T1000 (cell line): ENCODE measurements at regions not wholly inside any gene's neighbourhood (a gene's known extent, or its start where the extent isn't known, plus 50 kb on each side); places are given as distances from the start of the nearest gene placed in this dataset.
A peak's percentile ranks its signal among the peaks of the same experiment; 100 is the strongest.
"Not testable (repeated sequence)": the region's sequence is repeated elsewhere in the genome, so short reads cannot be mapped to it uniquely, and the experiment has no call there.

Experiments
- DNase-seq: peaks from one replicate; lab custom pipeline; 2025; ENCODE audit warnings: mixed read lengths; lab: John Stamatoyannopoulos, UW

GRCh38 chr5:57396701-57397100 lies 85.9 kb downstream of the ACTBL2 start:
- DNase-seq, result no peak

DNA sequence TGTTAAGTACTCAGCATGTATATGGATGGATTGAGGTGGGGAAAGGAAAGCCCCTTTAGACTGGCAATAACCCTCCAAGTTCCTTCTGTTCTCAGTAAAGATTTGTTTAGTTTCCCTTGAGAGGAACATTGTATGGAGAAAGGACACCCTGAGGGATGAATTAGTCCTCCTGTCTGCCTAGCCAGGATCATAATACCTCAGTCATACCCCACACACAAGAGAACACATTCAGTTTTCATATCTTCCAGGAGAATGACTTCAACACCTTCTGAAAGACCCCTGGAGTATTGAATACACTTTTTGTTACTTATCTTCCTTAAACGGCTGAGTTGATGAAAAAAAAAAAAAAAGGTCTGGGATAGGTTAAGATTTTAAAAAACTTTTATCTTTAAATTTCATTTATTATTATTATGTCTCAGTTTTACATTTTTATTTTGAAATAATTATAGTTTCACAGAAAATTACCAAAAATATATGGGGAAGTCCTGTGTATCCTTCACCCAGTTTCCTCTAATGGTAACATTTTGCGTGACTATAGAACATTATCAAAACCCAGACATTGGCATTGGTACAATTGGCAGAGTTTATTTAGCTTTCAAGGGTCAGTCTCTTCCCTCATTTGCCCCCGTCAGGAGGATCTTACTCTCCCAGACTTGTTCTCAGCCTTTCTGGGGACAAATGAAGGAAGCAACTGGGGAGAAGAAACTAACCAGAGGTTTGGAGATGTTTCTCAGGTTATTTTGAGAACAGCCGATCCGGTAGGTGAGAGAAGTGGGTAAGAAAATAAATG lies 88.0 kb downstream of the ACTBL2 start:
- no peak for DNase-seq

DNA sequence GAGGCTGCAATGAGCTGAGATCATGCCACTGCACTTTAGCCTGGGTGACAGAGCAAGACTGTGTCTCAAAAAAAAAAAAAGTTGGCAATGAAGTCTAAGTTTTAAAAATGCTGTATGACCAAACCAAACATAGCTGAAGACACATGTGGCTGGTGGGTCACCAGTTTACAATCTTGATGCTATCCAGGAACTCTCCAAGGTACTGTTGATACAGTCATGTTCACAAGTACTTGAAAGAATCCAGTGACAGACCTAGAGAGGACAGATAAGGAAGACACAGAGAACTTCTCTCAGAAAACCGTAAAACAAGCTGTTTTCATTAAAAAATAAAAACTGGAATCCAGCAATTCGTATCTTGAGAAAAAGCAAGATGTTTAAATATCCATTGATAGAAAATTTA lies 95.7 kb downstream of the ACTBL2 start:
- DNase-seq, result no peak

DNA sequence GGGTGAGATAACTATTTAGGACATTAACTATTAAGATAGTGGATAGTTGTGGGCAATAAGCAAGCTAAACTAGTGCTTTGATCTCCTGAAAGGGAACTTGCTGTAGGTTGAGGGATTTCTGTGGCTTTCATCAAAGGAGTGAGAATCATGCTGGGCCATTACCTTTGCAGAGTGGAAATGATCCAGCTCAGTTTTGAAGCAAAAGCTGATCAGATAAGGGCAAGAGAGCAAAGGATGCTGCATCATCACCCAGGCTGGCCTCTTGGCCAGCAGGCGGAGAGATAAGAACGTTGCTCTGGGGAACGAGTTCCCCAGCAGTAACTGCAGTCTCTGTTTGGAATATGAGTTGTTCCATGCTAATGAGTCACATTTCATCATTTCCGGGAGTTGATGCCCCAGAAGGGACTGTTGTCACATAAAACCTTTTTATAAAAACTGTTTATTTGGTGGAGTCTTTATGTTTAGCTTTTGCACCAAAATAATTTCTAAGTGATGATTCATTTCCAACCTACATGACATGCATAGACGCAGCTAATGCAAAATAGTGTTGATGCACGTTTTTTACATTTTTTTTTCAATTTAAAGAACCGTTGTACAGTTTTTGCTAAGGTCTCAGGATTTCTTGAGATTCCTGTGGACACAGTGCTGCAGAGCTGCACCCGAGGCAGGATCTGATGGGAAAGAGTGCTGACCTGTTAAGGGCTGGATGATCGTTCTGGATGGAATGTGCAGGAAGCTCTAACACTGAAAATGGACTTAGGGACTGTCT lies 99.3 kb downstream of the ACTBL2 start:
- peak; percentile 43 for DNase-seq

- no peak for DNase-seq
These were observed 100.0 kb downstream of the ACTBL2 start for GRCh38 chr5:57382655-57383054.

- DNase-seq, result no peak
These were observed 112.2 kb downstream of the ACTBL2 start for GRCh38 chr5:57370376-57370775.

DNA sequence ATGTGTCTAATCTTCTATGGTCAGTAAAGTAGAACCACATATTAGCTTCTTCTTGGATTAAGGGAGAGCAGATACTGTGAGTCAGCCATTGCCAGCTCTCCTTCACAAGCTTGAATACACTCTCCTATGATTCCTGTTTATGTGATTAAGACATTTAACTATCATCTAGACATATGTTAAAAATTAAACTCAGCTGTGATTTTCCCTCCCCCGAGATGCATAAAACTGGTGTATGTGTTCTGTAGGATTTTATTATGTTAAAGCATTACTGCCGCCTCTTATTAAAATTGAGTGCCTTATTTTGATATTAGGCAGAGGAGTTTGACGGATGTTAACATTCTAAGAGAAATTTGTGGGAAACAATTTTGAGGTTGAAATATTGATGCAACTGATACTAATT lies 114.6 kb downstream of the ACTBL2 start:
- DNase-seq, result no peak

- no peak for DNase-seq
These were observed 115.9 kb downstream of the ACTBL2 start for GRCh38 chr5:57366744-57367143.

DNA sequence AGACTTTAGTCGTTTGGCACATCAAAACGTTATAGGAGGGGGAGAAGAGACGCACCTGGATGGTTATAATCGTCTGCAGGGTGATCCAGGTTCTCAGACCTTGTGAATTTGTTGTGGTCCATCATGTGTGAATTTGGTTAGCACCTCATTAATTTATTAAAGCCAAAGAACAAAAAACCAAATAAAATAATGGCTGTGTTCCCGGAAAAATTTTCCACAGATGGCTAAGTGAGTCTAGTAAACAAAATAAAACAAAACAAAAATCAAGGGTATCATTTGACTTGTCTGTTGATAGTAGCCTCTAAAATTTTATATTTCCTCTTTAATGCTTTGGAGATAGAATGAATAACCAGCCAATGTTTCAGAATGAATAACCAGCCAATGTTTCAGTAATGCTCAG lies 119.7 kb downstream of the ACTBL2 start:
- no peak for DNase-seq

DNA sequence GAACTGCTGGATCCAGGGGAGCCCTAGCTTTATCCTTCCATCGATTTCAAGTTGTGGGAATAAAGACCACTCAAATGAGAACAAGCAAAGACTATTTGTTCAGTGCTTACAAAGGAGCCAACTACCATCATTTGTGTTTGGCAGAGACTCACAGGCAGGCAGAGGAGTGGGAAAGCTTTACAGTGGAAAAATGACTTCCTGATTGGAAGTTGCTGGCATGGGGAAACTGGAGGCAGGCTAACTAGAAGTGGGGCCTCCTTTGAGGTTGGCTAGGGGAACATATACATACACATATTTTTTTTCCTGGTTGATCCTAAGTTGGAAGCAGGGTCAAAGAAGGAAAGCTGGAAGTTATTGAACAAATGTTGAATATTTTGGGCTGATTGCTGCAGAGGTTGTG lies 121.7 kb downstream of the ACTBL2 start:
- no peak for DNase-seq

- no peak for DNase-seq
These were observed 123.6 kb downstream of the ACTBL2 start for GRCh38 chr5:57358796-57359592.

DNA sequence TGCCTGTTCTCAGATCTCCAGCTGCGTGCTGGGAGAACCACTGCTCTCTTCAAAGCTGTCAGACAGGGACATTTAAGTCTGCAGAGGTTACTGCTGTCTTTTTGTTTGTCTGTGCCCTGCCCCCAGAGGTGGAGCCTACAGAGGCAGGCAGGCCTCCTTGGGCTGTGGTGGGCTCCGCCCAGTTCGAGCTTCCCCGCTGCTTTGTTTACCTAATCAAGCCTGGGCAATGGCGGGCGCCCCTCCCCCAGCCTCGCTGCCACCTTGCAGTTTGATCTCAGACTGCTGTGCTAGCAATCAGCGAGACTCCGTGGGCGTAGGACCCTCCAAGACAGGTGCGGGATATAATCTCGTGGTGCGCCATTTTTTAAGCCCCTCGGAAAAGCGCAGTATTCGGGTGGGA lies 125.8 kb downstream of the ACTBL2 start:
- not testable (repeated sequence) for DNase-seq

GRCh38 chr5:57349214-57349613 lies 133.4 kb downstream of the ACTBL2 start:
- DNase-seq, result no peak

DNA sequence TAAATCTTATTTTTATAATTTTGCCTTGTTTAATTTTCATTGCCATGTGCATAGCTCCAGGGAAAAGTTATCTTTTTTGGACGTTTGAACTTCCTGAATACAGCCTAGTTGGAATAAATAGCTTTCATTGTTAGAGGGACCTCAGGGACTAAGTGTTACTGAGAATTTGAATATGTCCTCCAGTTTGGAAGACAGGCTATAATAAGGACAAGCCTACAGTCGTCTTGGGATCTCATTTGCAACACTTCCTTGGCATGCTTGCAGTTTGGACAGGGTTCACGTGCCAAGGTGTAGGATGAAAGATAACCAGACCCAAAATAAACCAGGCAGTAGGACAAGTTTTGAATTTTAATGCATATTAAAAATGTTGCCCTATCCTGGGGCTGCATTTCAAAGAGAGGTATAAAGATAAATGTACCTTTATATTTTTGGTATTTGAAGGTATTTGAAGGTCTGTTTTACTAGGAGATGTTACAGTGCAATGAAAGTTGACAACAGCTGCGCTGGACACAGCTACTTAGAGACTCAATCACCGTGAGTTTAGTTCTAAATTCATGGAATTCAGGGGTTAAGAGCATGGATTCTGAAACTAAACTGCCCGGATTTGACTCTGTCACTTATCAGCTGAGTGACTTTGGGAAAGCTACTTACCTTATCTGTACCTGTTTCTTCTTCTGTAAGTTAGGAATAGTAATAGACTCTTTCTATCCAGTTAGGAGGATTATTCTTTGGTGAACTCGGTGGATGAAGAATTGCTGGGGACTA lies 134.1 kb downstream of the ACTBL2 start:
- DNase-seq, result no peak

DNA sequence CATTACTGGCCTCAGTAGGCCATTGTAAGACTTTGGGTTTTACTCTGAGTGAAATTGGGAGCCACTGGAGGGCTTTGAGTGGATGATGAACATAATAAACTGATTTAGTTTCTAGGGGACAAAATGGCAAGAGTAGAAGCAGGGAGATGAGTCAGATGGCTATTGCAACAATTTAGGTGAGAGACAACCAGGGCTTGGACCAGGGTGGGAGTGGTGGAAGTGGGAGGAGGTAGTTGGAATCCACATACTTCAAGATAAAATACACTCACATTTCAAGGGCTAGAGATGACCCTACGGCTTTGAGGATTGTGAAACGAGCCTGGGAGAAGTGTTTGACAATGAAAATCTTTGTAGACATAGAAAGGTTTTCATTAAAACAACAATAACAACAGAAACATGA lies 136.3 kb downstream of the ACTBL2 start:
- DNase-seq, result no peak

- no peak for DNase-seq
These were observed 141.1 kb downstream of the ACTBL2 start for GRCh38 chr5:57341380-57341979.

DNA sequence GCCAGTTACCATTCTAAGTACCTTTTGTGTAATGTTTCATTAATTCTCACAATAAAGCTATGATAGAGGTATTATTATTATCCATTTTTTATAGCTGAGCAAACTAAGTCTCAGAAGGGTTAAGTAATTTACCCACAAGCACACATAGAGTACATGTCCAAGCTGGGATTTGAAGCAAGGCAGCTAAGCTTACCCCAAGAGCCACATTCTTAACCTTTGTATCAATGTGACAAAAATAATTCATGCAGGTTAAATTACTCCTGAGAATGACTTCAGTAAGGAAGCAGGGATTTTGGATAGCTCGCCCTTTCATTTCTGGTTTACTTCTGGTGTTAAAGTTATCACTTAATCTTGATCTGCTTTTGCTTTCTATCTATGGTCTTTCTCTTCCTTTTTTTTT lies 141.9 kb downstream of the ACTBL2 start:
- DNase-seq, result no peak

- no peak for DNase-seq
These were observed 143.1 kb downstream of the ACTBL2 start for GRCh38 chr5:57339521-57339920.

DNA sequence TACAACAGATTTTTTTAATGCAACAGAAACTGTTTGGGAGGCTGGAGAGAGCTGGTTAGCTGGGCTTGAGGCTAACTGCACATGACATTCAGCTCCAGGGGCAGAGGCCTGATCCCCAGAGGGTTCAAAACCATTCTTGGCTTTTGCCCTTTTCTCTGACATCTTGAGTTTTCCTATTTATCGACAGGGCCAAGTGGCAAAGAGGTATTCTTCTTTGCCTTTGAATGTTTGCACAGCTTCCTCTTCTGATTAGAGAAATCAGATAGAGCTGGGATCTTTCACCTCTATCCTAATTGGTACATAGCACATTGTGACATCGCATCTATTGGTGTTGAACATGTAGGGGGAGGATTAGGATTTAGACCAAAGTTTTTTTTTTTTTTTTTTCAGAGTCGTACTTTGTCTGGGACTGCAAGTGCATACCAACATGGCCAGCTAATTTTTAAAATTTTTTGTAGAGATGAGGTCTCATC lies 143.7 kb downstream of the ACTBL2 start:
- DNase-seq, result no peak

- DNase-seq, result no peak
These were observed 144.3 kb downstream of the ACTBL2 start for GRCh38 chr5:57338068-57338867.
